ENCODE measurements at regions not wholly inside any gene's neighbourhood (a gene's known extent, or its start where the extent isn't known, plus 50 kb on each side); places are given as distances from the start of the nearest gene placed in this dataset.

DNA sequence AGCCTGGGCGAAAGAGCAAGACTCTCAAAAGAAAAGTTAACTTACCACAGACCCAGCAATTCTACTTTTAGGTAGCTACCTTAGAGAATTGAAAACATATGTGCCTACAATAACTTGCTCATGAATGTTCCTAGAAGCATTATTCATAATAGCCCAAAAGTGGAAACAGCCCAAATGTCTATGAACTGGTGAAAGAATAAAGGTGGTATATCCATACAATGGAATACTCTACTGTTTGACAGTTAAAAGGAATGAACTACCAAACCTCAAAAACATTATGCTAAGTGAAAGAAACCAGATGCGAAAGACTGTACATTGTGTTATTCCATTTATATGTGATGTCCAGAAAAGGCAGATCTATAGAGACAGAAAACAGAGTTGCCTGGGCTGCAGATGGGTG lies 131.4 kb downstream of the UCHL1 start (continued):
- TF ChIP-seq, protein P1, sequence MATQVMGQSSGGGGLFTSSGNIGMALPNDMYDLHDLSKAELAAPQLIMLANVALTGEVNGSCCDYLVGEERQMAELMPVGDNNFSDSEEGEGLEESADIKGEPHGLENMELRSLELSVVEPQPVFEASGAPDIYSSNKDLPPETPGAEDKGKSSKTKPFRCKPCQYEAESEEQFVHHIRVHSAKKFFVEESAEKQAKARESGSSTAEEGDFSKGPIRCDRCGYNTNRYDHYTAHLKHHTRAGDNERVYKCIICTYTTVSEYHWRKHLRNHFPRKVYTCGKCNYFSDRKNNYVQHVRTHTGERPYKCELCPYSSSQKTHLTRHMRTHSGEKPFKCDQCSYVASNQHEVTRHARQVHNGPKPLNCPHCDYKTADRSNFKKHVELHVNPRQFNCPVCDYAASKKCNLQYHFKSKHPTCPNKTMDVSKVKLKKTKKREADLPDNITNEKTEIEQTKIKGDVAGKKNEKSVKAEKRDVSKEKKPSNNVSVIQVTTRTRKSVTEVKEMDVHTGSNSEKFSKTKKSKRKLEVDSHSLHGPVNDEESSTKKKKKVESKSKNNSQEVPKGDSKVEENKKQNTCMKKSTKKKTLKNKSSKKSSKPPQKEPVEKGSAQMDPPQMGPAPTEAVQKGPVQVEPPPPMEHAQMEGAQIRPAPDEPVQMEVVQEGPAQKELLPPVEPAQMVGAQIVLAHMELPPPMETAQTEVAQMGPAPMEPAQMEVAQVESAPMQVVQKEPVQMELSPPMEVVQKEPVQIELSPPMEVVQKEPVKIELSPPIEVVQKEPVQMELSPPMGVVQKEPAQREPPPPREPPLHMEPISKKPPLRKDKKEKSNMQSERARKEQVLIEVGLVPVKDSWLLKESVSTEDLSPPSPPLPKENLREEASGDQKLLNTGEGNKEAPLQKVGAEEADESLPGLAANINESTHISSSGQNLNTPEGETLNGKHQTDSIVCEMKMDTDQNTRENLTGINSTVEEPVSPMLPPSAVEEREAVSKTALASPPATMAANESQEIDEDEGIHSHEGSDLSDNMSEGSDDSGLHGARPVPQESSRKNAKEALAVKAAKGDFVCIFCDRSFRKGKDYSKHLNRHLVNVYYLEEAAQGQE (IDR thresholded peaks at IDR 0.05; ENCODE audit: unreplicated experiment), result no peak

- Mint-ChIP-seq H3K4me1 (peaks cover 4% of the 10 kb centered on the region; the same call in 1 of the 3 replicates), H3K4me3 (no peak overlapping the region), H3K27me3 (ENCODE audit: insufficient read depth, low read depth, poor library complexity) (no peaks in the 10 kb centered on the region), H3K9me3 (no peaks in the 10 kb centered on the region), H3K36me3 (ENCODE audit: low read depth) (no peaks in the 10 kb centered on the region), H3K27ac (no peak overlapping the region)
- H3K27ac ChIP-seq (ENCODE audit: low read depth), result no peak overlapping the region
- H3K27me3 ChIP-seq (ENCODE audit: insufficient read depth), result no peaks in the 10 kb centered on the region
- no peaks in the 10 kb centered on the region for H3K4me1 ChIP-seq (ENCODE audit: insufficient read depth)
- peaks cover 11% of the 10 kb centered on the region; the same call in 1 of the 2 replicates for H3K9me2 ChIP-seq (ENCODE audit: insufficient read depth)
- no peak overlapping the region for H2AFZ ChIP-seq
- H3F3A ChIP-seq (replicated peaks; ENCODE audit: low read depth), result no peaks in the 10 kb centered on the region
- no peaks in the 10 kb centered on the region for H4K20me1 ChIP-seq (replicated peaks; ENCODE audit: insufficient read depth)
- H3K36me3 ChIP-seq (ENCODE audit: insufficient read depth), result no peaks in the 10 kb centered on the region
- TF ChIP-seq JUNB (IDR thresholded peaks at IDR 0.05; ENCODE audit: unreplicated experiment), result no peak
- no peak for TF ChIP-seq EZH2 (IDR thresholded peaks at IDR 0.05; ENCODE audit: low read depth, unreplicated experiment)
- TF ChIP-seq ETS1 (IDR thresholded peaks at IDR 0.05), result no peak
- TF ChIP-seq ZNF114 (CRISPR knock-in tag; IDR thresholded peaks at IDR 0.05), result no peak
- TF ChIP-seq, protein P2, sequence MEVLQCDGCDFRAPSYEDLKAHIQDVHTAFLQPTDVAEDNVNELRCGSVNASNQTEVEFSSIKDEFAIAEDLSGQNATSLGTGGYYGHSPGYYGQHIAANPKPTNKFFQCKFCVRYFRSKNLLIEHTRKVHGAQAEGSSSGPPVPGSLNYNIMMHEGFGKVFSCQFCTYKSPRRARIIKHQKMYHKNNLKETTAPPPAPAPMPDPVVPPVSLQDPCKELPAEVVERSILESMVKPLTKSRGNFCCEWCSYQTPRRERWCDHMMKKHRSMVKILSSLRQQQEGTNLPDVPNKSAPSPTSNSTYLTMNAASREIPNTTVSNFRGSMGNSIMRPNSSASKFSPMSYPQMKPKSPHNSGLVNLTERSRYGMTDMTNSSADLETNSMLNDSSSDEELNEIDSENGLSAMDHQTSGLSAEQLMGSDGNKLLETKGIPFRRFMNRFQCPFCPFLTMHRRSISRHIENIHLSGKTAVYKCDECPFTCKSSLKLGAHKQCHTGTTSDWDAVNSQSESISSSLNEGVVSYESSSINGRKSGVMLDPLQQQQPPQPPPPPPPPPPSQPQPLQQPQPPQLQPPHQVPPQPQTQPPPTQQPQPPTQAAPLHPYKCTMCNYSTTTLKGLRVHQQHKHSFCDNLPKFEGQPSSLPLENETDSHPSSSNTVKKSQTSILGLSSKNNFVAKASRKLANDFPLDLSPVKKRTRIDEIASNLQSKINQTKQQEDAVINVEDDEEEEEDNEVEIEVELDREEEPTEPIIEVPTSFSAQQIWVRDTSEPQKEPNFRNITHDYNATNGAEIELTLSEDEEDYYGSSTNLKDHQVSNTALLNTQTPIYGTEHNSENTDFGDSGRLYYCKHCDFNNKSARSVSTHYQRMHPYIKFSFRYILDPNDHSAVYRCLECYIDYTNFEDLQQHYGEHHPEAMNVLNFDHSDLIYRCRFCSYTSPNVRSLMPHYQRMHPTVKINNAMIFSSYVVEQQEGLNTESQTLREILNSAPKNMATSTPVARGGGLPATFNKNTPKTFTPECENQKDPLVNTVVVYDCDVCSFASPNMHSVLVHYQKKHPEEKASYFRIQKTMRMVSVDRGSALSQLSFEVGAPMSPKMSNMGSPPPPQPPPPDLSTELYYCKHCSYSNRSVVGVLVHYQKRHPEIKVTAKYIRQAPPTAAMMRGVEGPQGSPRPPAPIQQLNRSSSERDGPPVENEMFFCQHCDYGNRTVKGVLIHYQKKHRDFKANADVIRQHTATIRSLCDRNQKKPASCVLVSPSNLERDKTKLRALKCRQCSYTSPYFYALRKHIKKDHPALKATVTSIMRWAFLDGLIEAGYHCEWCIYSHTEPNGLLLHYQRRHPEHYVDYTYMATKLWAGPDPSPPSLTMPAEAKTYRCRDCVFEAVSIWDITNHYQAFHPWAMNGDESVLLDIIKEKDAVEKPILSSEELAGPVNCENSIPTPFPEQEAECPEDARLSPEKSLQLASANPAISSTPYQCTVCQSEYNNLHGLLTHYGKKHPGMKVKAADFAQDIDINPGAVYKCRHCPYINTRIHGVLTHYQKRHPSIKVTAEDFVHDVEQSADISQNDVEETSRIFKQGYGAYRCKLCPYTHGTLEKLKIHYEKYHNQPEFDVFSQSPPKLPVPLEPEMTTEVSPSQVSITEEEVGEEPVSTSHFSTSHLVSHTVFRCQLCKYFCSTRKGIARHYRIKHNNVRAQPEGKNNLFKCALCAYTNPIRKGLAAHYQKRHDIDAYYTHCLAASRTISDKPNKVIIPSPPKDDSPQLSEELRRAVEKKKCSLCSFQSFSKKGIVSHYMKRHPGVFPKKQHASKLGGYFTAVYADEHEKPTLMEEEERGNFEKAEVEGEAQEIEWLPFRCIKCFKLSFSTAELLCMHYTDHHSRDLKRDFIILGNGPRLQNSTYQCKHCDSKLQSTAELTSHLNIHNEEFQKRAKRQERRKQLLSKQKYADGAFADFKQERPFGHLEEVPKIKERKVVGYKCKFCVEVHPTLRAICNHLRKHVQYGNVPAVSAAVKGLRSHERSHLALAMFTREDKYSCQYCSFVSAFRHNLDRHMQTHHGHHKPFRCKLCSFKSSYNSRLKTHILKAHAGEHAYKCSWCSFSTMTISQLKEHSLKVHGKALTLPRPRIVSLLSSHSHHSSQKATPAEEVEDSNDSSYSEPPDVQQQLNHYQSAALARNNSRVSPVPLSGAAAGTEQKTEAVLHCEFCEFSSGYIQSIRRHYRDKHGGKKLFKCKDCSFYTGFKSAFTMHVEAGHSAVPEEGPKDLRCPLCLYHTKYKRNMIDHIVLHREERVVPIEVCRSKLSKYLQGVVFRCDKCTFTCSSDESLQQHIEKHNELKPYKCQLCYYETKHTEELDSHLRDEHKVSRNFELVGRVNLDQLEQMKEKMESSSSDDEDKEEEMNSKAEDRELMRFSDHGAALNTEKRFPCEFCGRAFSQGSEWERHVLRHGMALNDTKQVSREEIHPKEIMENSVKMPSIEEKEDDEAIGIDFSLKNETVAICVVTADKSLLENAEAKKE (CRISPR knock-in tag; IDR thresholded peaks at IDR 0.05), result no peak
- no peak for TF ChIP-seq POLR2AphosphoS5 (IDR thresholded peaks at IDR 0.05; ENCODE audit: low read depth)
- no peak for TF ChIP-seq STAT1 (IDR thresholded peaks at IDR 0.05; ENCODE audit: unreplicated experiment)
- no peak for TF ChIP-seq EZH2phosphoT487 (IDR thresholded peaks at IDR 0.05; ENCODE audit: unreplicated experiment)
- TF ChIP-seq CTCF (conservative IDR thresholded peaks at IDR 0.05; ENCODE audit: low read depth in 2 of 2), result no peak
- no peak for TF ChIP-seq NANOG (IDR thresholded peaks at IDR 0.05; ENCODE audit: borderline replicate concordance)
- DNase-seq (ENCODE audit: low spot score) (no peak), ATAC-seq (no peak)
- H3K4me2 ChIP-seq, result no peak overlapping the region
- H3K4me3 ChIP-seq, result no peak overlapping the region
- H3K79me2 ChIP-seq (replicated peaks; ENCODE audit: insufficient read depth), result no peaks in the 10 kb centered on the region
These were observed 132.6 kb downstream of the UCHL1 start for GRCh38 chr4:41389356-41389755.
